HEK293 (cell line): ENCODE measurements at regions not wholly inside any gene's neighbourhood (a gene's known extent, or its start where the extent isn't known, plus 50 kb on each side); places are given as distances from the start of the nearest gene placed in this dataset.

Experiments used
- CTCF ChIP-seq: fragments of 450-650 bp; formaldehyde crosslinking; IDR thresholded peaks from 2 replicates; pipeline ENCODE4 v1.5.1; 2016; ENCODE audit warnings: missing biosample characterization, missing genetic modification characterization
- MZF1 ChIP-seq: fragments of 450-650 bp; formaldehyde crosslinking; IDR thresholded peaks from 2 replicates; pipeline ENCODE4 v1.5.1; 2017; ENCODE audit warnings: missing biosample characterization, missing genetic modification characterization, borderline replicate concordance
- ZNF23 ChIP-seq: fragments of 450-650 bp; formaldehyde crosslinking; IDR thresholded peaks from 2 replicates; pipeline ENCODE4 v1.5.1; 2016; ENCODE audit warnings: missing biosample characterization, missing genetic modification characterization, borderline replicate concordance
- ZNF280D ChIP-seq: fragments of 450-650 bp; formaldehyde crosslinking; IDR thresholded peaks from 2 replicates; pipeline ENCODE4 v1.5.1; 2016; ENCODE audit warnings: missing biosample characterization, missing genetic modification characterization
- ZNF513 ChIP-seq: fragments of 450-650 bp; IDR thresholded peaks from 2 replicates; pipeline ENCODE4 v1.5.1; 2018; ENCODE audit warnings: missing biosample characterization, missing genetic modification characterization
- ZNF658 ChIP-seq: fragments of 450-650 bp; formaldehyde crosslinking; IDR thresholded peaks from 2 replicates; pipeline ENCODE4; 2016; ENCODE audit warnings: missing biosample characterization, missing genetic modification characterization
- ZNF664 ChIP-seq: fragments of 450-650 bp; formaldehyde crosslinking; IDR thresholded peaks from 2 replicates; pipeline ENCODE4 v1.5.1; 2016; ENCODE audit warnings: missing biosample characterization, missing genetic modification characterization
- ZNF704 ChIP-seq: fragments of 450-650 bp; formaldehyde crosslinking; IDR thresholded peaks from 2 replicates; pipeline ENCODE4 v1.5.1; 2016; ENCODE audit warnings: missing biosample characterization, missing genetic modification characterization

- no peak for TF ChIP-seq ZNF23 (tag by site-specific recombination)
- TF ChIP-seq ZNF664, result peak; percentile 25; the same call in 1 of the 2 replicates
- no peak for TF ChIP-seq ZNF658 (tag by site-specific recombination)
- no peak for TF ChIP-seq ZNF513
- TF ChIP-seq ZNF704 (tag by site-specific recombination), result no peak
- TF ChIP-seq ZNF280D (tag by site-specific recombination), result no peak
- no peak for TF ChIP-seq MZF1 (tag by site-specific recombination)
- TF ChIP-seq CTCF, result no peak
Observed at GRCh38 chr6:106820412-106820852, 154.1 kb downstream of the CD24 start.
